ENCODE measurements at regions not wholly inside any gene's neighbourhood (a gene's known extent, or its start where the extent isn't known, plus 50 kb on each side); places are given as distances from the start of the nearest gene placed in this dataset.

DNA sequence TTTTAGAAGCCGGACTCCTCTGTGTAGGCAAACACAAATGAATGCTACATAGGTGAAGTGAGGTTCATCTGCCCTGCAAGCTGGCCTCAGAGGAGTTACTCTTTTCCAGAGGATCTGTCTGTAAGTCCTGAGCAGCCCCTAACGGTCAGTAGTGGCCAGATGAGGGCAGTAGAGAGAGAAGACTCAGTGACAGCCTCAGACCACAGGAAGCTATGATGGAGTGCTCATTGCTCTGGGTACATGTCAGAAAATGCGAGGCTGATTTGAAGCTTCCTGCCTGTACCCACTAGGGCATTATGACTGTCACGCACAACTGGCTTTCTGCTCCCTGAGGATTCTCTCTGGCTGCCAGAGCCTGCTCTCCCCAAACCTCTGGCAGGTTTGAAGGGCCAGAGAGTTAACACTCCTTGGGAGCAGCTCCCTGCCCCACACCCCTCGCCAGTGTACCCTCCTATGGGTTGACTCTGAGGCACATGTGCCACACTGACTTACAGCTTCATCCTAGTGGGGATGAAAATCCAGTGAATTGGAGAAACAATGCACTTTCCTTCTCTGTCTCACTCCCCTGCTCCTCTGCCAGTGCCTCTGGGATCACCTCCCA lies 141.5 kb downstream of the GABRG2 start:
- Mint-ChIP-seq H3K36me3 (no peaks in the 10 kb centered on the region), H3K4me3 (no peak overlapping the region), H3K4me1 (no peaks in the 10 kb centered on the region), H3K27me3 (no peaks in the 10 kb centered on the region), H3K9me3 (no peaks in the 10 kb centered on the region), H3K27ac (no peak overlapping the region)
- ATAC-seq (replicated peaks) (peak; percentile 94 to 95), DNase-seq (peak; percentile 35)

DNA sequence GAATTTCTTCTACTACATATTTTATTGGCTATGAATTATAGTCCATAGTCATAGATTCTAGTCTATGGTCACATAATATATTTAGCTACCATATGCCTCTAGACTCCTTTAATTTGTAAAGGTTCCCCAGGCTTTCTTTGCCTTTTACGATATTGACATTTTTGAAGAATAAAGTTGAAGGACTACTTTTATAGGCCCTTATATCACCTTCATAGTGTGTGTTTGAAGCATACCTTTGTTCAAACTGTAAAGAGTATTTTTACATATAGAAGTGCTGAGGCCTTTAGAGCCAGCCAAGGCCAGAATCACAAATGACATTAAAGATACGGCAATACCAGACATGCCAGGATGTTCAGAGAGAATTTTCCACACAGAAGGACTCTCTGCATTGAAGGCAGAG lies 147.0 kb downstream of the GABRG2 start:
- no peak overlapping the region for H3K27ac Mint-ChIP-seq
- no peaks in the 10 kb centered on the region for H3K27me3 Mint-ChIP-seq
- no peaks in the 10 kb centered on the region for H3K4me1 Mint-ChIP-seq
- no peak overlapping the region for H3K4me3 Mint-ChIP-seq
- DNase-seq, result no peak
- H3K36me3 Mint-ChIP-seq, result no peaks in the 10 kb centered on the region
- ATAC-seq (replicated peaks), result no peak
- H3K9me3 Mint-ChIP-seq, result no peaks in the 10 kb centered on the region

DNA sequence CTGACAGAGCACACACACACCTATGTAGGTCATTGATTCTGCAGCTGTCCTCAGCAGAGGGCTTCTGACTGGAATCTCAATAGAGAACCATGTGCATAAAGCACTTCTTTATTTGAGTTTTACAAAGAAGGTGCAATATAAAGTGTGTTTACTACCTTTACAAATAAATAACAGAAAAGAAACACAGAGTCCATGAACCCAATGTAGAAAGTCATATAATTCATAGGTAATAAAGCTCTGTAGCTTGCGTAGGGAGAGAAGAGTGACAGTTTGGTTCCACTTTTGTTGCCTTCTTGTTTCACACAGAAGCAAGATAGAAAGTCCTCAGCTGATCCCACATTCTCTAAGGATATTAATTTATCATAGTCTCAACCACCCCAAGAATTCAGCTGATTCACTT lies 149.5 kb downstream of the GABRG2 start:
- Mint-ChIP-seq H3K27ac (no peak overlapping the region), H3K4me1 (no peaks in the 10 kb centered on the region), H3K36me3 (no peaks in the 10 kb centered on the region), H3K9me3 (peaks cover 0 to 3% of the 10 kb centered on the region in 2 donors), H3K4me3 (no peak overlapping the region), H3K27me3 (no peaks in the 10 kb centered on the region)
- DNase-seq (no peak), ATAC-seq (replicated peaks) (no peak)

DNA sequence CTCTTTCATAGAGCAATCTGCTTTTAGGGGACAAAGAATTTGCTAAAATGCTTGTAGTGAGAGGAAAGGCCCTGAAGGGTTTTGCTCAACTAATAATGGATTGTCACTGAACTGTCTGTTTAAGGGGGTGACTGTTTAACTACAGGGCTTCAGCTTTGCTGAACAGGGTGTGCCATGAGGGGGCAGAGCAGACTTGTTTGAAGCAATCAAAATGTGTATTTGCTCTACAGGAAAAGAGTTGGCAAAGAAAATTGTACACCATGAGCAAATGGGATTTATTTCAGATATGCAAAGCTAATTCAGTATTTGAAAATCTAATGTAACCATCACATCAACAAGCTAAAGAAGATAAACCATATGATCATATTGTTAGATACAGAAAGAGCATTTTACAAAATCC lies 154.3 kb downstream of the GABRG2 start:
- Mint-ChIP-seq H3K4me3 (no peak overlapping the region), H3K4me1 (no peaks in the 10 kb centered on the region), H3K9me3 (peaks cover 0 to 8% of the 10 kb centered on the region in 2 donors), H3K36me3 (no peaks in the 10 kb centered on the region), H3K27me3 (no peaks in the 10 kb centered on the region), H3K27ac (no peak overlapping the region)
- no peak for DNase-seq
- ATAC-seq (replicated peaks), result no peak

DNA sequence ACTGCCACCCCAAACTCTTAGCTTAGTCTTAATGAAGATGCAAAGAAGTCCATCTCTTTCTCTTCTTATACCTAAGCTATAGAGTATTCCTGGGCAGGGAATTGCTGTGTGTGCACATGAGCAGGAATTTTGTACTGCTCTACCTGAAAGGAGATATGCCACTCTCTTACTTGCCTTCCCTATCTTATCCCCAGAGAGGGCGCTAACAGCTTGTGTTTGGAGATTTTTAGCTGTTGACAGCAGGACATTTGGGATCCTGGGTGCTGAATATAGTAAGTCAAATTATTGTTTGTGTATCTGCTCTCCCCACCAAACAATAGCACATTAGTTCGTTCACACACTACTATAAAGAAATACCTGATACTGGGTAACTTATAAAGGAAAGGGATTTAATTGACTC lies 159.5 kb downstream of the GABRG2 start:
- Mint-ChIP-seq H3K36me3 (no peaks in the 10 kb centered on the region), H3K9me3 (peaks cover 0 to 4% of the 10 kb centered on the region in 2 donors), H3K27ac (no peak overlapping the region), H3K4me1 (no peaks in the 10 kb centered on the region), H3K4me3 (no peak overlapping the region), H3K27me3 (no peaks in the 10 kb centered on the region)
- ATAC-seq (replicated peaks) (no peak), DNase-seq (no peak)

DNA sequence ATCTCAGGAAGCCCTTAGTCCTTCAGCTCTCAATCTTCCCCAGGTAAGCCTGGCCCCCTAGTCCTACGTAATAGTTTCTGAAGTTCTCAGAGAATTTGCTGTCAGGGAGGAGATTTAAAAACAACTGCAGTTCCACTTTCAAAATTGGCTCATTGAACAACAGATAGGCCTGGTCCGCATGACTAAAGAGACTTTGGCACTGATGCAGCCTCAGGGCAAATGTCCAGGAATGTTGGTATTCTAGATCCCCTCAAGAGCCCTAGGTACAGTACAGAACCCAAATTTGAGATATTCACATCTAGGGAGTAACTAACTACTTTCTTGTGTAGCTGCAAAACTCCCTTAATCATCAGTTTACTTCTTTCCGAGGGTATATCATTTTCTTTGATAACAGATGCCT lies 162.8 kb downstream of the GABRG2 start:
- no peak overlapping the region for H3K27ac Mint-ChIP-seq
- no peak overlapping the region for H3K4me3 Mint-ChIP-seq
- peaks cover 3 to 4% of the 10 kb centered on the region in 2 donors for H3K9me3 Mint-ChIP-seq

DNA sequence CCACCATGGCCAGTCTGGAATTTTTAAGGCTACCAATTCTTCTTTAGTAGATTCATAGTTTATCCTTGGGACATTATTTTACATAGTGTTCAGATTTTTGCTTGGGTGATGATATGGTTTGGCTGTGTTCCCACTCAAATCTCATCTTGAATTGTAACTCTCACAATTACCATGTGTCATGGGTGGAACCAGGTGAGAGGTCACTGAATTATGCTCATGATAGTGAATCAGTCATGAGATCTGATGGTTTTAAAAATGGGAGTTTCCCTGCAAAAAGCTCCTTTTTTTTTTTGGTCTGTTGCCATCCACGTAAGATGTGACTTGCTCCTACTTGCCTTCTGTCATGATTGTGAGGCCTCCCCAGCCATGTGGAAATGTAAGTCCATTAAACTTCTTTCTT lies 163.9 kb downstream of the GABRG2 start:
- Mint-ChIP-seq H3K4me3 (no peak overlapping the region), H3K4me1 (no peaks in the 10 kb centered on the region), H3K27me3 (no peaks in the 10 kb centered on the region), H3K27ac (no peak overlapping the region), H3K36me3 (no peaks in the 10 kb centered on the region), H3K9me3 (peaks cover 3 to 4% of the 10 kb centered on the region in 2 donors)
- no peak for DNase-seq
- no peak for ATAC-seq (replicated peaks)

More for the DNA sequence above, 162.8 kb downstream of the GABRG2 start:
- ATAC-seq (replicated peaks) (no peak), DNase-seq (no peak)
- Mint-ChIP-seq H3K4me1 (no peaks in the 10 kb centered on the region), H3K27me3 (no peaks in the 10 kb centered on the region), H3K36me3 (no peaks in the 10 kb centered on the region)

DNA sequence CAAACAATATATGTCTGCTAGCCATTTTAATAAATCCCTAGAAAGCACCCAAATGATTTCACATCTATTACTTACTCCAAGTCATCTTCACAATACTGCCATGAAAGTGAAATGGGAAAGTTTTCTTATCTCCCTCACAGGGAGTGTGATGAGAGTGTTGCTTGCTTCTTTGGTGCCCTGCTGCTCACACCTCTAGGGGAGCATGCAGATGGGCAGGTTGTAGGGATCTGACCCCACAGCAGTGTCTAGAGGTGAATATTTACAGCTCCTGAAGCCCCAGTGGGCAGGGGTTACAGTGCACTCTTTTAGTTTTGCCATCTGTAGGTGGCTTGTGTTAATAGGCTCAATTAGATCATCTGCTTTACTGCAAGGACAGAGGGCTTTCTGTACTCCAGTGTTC lies 173.2 kb downstream of the GABRG2 start:
- Mint-ChIP-seq H3K4me3 (no peak overlapping the region), H3K27me3 (no peaks in the 10 kb centered on the region), H3K4me1 (no peaks in the 10 kb centered on the region), H3K27ac (no peak overlapping the region), H3K9me3 (peaks cover 0 to 8% of the 10 kb centered on the region in 2 donors), H3K36me3 (no peaks in the 10 kb centered on the region)
- ATAC-seq (replicated peaks) (no peak), DNase-seq (no peak)

DNA sequence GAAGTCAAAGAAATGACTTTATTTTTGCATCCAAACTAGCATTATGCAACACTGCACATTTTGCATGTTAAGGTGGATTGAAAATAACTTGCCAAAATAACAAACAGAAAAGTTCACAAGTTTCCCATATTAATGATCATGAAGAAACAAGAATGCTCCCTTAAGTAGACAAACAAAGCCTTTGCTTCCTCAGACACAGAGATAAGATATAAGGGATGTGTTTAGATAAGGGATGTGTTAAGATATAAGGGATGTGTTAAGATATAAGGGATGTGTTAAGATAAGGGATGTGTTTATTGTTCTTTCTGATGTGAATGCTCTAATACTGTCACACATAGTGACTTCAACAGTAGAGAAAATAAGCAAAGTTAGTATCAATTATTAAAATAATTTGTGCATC lies 174.8 kb downstream of the GABRG2 start:
- Mint-ChIP-seq H3K27ac (no peak overlapping the region), H3K9me3 (peaks cover 0 to 3% of the 10 kb centered on the region in 2 donors), H3K27me3 (no peaks in the 10 kb centered on the region), H3K4me1 (no peaks in the 10 kb centered on the region), H3K36me3 (no peaks in the 10 kb centered on the region), H3K4me3 (no peak overlapping the region)
- no peak for DNase-seq
- ATAC-seq (replicated peaks), result no peak

DNA sequence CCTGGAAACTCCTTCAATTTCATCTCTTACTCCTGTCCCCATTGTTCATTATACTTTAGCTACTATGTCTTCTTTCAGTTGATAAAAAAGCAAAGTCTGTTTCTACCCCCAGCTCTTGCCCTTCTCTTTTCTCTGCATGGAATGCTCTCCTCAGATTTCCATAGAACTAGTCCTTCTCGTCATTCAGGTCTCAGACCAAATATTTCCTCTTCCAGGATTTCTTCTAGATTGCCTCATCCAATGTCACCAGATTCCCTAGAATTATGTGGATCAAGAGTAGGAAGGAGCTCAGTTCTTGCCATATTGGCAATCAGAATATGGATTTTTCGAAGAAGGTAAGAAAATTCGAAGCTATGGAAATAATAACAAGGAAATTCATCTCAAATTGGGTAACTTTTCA lies 176.1 kb downstream of the GABRG2 start:
- Mint-ChIP-seq H3K4me1 (no peaks in the 10 kb centered on the region), H3K27me3 (no peaks in the 10 kb centered on the region), H3K4me3 (no peak overlapping the region), H3K36me3 (no peaks in the 10 kb centered on the region), H3K9me3 (peaks cover 0 to 2% of the 10 kb centered on the region in 2 donors), H3K27ac (no peak overlapping the region)
- ATAC-seq (replicated peaks) (no peak), DNase-seq (no peak)

DNA sequence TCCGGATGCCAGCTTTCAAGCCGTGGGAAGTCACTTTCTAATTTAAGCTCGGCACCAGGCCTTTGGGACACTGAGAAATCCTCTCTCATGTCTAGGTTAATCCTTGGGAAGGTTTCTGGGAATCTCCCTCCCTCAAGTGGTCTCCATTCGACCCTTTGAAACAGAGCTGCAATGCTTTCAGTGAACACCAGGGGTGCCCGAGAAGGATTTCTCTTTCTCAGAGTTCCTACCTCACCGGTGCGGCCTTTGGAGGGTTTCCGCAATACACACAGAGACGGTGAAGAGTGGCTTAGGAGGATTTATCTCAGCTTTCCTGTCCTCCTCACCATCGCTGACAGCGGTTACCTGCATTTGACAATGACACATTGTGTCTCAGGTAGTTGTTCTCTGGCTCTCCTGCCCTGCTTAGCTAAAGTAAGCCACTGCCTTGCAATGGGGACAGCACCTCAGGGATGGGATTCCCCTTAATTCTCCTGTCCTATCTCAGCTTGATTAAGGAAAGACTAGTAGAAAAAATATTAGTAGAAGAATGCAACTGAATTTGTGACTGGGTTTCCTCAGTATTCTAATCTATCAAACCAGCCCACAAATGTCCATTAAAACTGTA lies 180.6 kb downstream of the GABRG2 start:
- ATAC-seq (replicated peaks) (peak in 1 of 2 donors; percentile 31), DNase-seq (no peak)
- H3K27ac Mint-ChIP-seq, result no peak overlapping the region
- H3K4me1 Mint-ChIP-seq, result no peaks in the 10 kb centered on the region
- H3K4me3 Mint-ChIP-seq, result no peak overlapping the region
- H3K27me3 Mint-ChIP-seq, result no peaks in the 10 kb centered on the region
- no peaks in the 10 kb centered on the region for H3K36me3 Mint-ChIP-seq
- H3K9me3 Mint-ChIP-seq, result no peaks in the 10 kb centered on the region

DNA sequence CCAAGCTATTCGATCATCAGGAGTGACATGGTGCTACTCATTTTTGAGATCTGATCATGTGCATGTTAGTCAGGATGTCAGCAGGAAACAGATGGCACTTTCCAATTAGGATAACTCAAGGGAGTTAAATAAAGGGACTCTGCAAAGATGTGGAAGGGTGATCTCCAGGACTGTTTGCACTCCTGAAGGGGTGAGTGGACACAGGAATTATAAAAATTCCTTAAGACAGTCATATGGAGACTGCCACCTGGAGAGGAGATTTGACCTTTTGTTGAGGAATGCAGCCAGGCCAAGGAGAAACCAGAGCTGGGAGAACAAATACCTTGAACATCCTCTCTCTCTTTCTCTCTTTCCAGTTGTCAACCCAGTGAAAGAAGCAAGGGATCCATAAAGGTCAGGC lies 189.1 kb downstream of the GABRG2 start:
- Mint-ChIP-seq H3K4me1 (no peaks in the 10 kb centered on the region), H3K27me3 (no peaks in the 10 kb centered on the region), H3K36me3 (no peaks in the 10 kb centered on the region)

DNA sequence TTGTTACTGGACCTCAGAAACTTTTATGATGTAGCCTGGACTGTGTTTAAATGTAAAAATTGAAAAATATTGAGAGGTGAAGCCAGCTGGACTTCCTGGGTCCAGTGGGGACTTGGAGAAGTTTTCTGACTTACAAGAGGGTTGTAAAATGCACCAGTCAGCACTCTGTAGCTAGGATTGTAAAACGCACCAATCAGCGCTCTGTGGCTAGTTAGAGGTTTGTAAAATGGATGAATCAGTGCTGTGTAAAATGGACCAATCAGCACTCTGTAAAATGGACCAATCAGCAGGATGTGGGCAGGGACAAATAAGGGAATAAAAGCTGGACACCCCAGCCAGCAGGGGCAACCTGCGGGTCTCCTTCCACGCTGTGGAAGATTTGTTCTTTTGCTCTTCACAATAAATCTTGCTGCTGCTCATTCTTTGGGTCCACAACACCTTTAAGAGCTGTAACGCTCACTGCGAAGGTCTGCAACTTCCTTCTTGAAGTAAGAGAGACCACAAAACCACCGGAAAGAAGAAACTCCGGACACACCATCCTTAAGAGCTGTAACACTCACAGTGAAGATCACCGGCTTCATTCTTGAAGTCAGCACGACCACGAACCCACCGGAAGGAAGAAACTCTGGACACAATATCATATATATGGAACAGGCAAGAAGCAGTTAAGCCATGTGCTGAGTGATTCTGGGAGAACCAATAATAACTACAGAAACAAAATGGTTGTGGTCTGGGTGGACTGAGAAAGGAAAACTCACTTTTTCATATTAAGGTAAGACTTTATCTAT lies 201.3 kb downstream of the GABRG2 start:
- Mint-ChIP-seq H3K27me3 (no peaks in the 10 kb centered on the region), H3K27ac (no peak overlapping the region), H3K9me3 (no peaks in the 10 kb centered on the region), H3K36me3 (no peaks in the 10 kb centered on the region), H3K4me1 (peaks cover 2 to 5% of the 10 kb centered on the region in 2 donors), H3K4me3 (no peak overlapping the region)
- no peak for DNase-seq
- ATAC-seq (replicated peaks), result no peak

More for the DNA sequence above, 189.1 kb downstream of the GABRG2 start:
- DNase-seq (no peak), ATAC-seq (replicated peaks) (no peak)
- Mint-ChIP-seq H3K4me3 (no peak overlapping the region), H3K27ac (no peak overlapping the region), H3K9me3 (peaks cover 0 to 1% of the 10 kb centered on the region in 2 donors)

DNA sequence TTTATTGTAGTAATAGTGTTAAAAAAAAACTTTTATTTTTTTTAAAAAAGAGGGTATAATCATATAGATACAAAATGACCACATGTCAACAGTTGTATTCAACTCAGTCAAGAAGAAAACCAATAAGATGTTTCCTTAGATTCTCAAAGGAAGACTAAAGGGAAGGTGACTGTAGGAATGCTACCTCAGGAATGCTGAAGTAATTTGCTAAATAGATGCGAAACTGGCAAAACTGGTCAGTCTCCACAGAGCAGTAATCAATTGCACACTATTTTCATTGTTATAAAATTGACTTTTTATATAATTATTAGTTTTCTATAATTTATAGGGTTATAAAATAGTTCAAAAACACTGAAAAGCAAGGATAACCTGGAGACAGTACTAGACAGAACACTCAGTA lies 204.8 kb downstream of the GABRG2 start:
- ATAC-seq (replicated peaks), result no peak

DNA sequence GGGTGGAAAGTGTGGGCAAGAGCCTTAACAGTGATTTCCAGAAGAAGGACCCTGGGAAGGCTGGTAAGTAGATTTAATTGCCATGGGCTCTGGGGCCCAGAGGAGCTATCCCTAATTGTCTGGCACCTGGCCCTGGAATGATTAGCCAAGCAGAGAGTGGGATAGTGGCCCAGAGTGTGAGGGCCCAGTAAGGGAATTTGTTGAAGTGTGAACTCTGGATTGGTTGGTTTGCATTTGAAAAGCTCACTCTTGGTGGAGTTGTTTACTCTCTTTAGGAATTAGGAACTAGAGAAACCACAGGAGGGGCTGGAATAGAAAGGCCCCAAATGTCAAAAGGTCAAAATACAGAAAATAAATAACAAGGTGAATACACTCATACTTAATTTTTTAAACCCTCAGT lies 207.1 kb downstream of the GABRG2 start:
- no peak overlapping the region for H3K4me3 Mint-ChIP-seq
- H3K27me3 Mint-ChIP-seq, result no peaks in the 10 kb centered on the region
- no peaks in the 10 kb centered on the region for H3K4me1 Mint-ChIP-seq
- peaks cover 0 to 6% of the 10 kb centered on the region in 2 donors for H3K9me3 Mint-ChIP-seq
- no peaks in the 10 kb centered on the region for H3K36me3 Mint-ChIP-seq
- no peak overlapping the region for H3K27ac Mint-ChIP-seq
- ATAC-seq (replicated peaks) (no peak), DNase-seq (no peak)

More for the DNA sequence above, 204.8 kb downstream of the GABRG2 start:
- H3K27me3 Mint-ChIP-seq, result no peaks in the 10 kb centered on the region
- no peak overlapping the region for H3K4me3 Mint-ChIP-seq
- H3K27ac Mint-ChIP-seq, result no peak overlapping the region
- no peak for DNase-seq
- no peaks in the 10 kb centered on the region for H3K9me3 Mint-ChIP-seq
- H3K4me1 Mint-ChIP-seq, result peaks cover 2 to 5% of the 10 kb centered on the region in 2 donors
- H3K36me3 Mint-ChIP-seq, result no peaks in the 10 kb centered on the region

All from stimulated activated naive B cell treated with anti-CD40 and anti-IgM and Interleukin-4, amounts not matched to agents 10 μg/mL and 1 μg/mL and 100 μg/mL, for 72 hours (primary cell).